ENCODE measurements at regions not wholly inside any gene's neighbourhood (a gene's known extent, or its start where the extent isn't known, plus 50 kb on each side); places are given as distances from the start of the nearest gene placed in this dataset.

- no peak overlapping the region for H3K27ac ChIP-seq (replicated peaks; ENCODE audit: low read length)
- no peak overlapping the region for H2BK120ac ChIP-seq (ENCODE audit: low read depth, low read length)
- H3K23ac ChIP-seq (ENCODE audit: low read depth, low read length, poor library complexity) = no peak overlapping the region
- no peaks in the 10 kb centered on the region for H3K9me3 ChIP-seq (replicated peaks in 1 of 2; ENCODE audit: control insufficient read depth in 2 of 2, insufficient read depth in 1 of 2, low read depth in 1 of 2, low read length in 2 of 2)
- H3K36me3 ChIP-seq (replicated peaks in 1 of 2; ENCODE audit: control insufficient read depth in 2 of 2, insufficient read depth in 2 of 2, low read length in 2 of 2) = no peaks in the 10 kb centered on the region
- H3K4me1 ChIP-seq (ENCODE audit: control insufficient read depth in 2 of 2, insufficient read depth in 1 of 2, low read depth in 1 of 2, low read length in 2 of 2) = no peaks in the 10 kb centered on the region
- no peak overlapping the region for H2AK5ac ChIP-seq (ENCODE audit: low read depth, low read length)
- peaks cover 0 to 2% (median 0%) of the 10 kb centered on the region in 3 experiments for H3K27me3 ChIP-seq (ENCODE audit: control insufficient read depth in 3 of 3, insufficient read depth in 3 of 3, low read depth in 1 of 3, low read length in 3 of 3)
- H3K4ac ChIP-seq (ENCODE audit: low read length) = no peak overlapping the region
- no peak overlapping the region for H3K9ac ChIP-seq (ENCODE audit: low read depth, low read length, poor library complexity)
- no peak overlapping the region for H2BK12ac ChIP-seq (ENCODE audit: low read length)
- H3K79me1 ChIP-seq (ENCODE audit: low read depth, low read length) = no peaks in the 10 kb centered on the region
- no peak overlapping the region for H3K4me3 ChIP-seq (ENCODE audit: low read length in 2 of 2)
- H2AFZ ChIP-seq (ENCODE audit: low read length) = no peak overlapping the region
- WGBS, 2 donors (ENCODE audit: extremely low coverage in 2 of 2, insufficient read length in 2 of 2, insufficient replicate concordance in 1 of 2) = no CpG with 5 or more reads among the region's 6 CpGs
- H2BK5ac ChIP-seq (ENCODE audit: low read length) = no peak overlapping the region
- no peak overlapping the region for H3K4me2 ChIP-seq (ENCODE audit: insufficient read depth, low read length, poor library complexity, severe bottlenecking)
- no peak overlapping the region for H4K8ac ChIP-seq (ENCODE audit: low read depth, low read length)
- no peak overlapping the region for H4K91ac ChIP-seq (ENCODE audit: low read depth, low read length, poor library complexity)
- no peak overlapping the region for H3K14ac ChIP-seq (ENCODE audit: low read length)
- no peak overlapping the region for H2BK15ac ChIP-seq (ENCODE audit: low read length)
- no peak overlapping the region for H3K18ac ChIP-seq (ENCODE audit: low read length)
- DNase-seq (ENCODE audit: low spot score) = no peak
Measured at GRCh38 chr10:118501171-118501570, 94.3 kb downstream of the PRLHR start.

- Histone ChIP-seq H3K4ac (ENCODE audit: low read length) (no peak overlapping the region), H3K27ac (replicated peaks; ENCODE audit: low read length) (no peak overlapping the region), H3K9ac (ENCODE audit: low read depth, low read length, poor library complexity) (no peak overlapping the region), H3K23ac (ENCODE audit: low read depth, low read length, poor library complexity) (no peak overlapping the region), H3K36me3 (replicated peaks in 1 of 2; ENCODE audit: control insufficient read depth in 2 of 2, insufficient read depth in 2 of 2, low read length in 2 of 2) (no peaks in the 10 kb centered on the region), H2BK15ac (ENCODE audit: low read length) (no peak overlapping the region), H3K18ac (ENCODE audit: low read length) (no peak overlapping the region), H2BK5ac (ENCODE audit: low read length) (no peak overlapping the region), H3K4me3 (ENCODE audit: low read length in 2 of 2) (no peak overlapping the region), H3K4me2 (ENCODE audit: insufficient read depth, low read length, poor library complexity, severe bottlenecking) (no peak overlapping the region), H2AK5ac (ENCODE audit: low read depth, low read length) (no peak overlapping the region), H3K9me3 (replicated peaks in 1 of 2; ENCODE audit: control insufficient read depth in 2 of 2, insufficient read depth in 1 of 2, low read depth in 1 of 2, low read length in 2 of 2) (no peaks in the 10 kb centered on the region), H3K4me1 (ENCODE audit: control insufficient read depth in 2 of 2, insufficient read depth in 1 of 2, low read depth in 1 of 2, low read length in 2 of 2) (no peaks in the 10 kb centered on the region), H4K8ac (ENCODE audit: low read depth, low read length) (no peak overlapping the region), H3K79me1 (ENCODE audit: low read depth, low read length) (no peaks in the 10 kb centered on the region), H2BK12ac (ENCODE audit: low read length) (no peak overlapping the region), H3K14ac (ENCODE audit: low read length) (no peak overlapping the region), H3K27me3 (ENCODE audit: control insufficient read depth in 3 of 3, insufficient read depth in 3 of 3, low read depth in 1 of 3, low read length in 3 of 3) (peaks cover 0 to 2% (median 0%) of the 10 kb centered on the region in 3 experiments), H2BK120ac (ENCODE audit: low read depth, low read length) (no peak overlapping the region), H2AFZ (ENCODE audit: low read length) (no peak overlapping the region), H4K91ac (ENCODE audit: low read depth, low read length, poor library complexity) (no peak overlapping the region)
- DNase-seq (ENCODE audit: low spot score) = no peak
- WGBS, 2 donors (ENCODE audit: extremely low coverage in 2 of 2, insufficient read length in 2 of 2, insufficient replicate concordance in 1 of 2) = no CpG with 5 or more reads among the region's 6 CpGs
Measured at GRCh38 chr10:118500477-118501104, 94.9 kb downstream of the PRLHR start.

GRCh38 chr10:118499186-118499585 is 96.3 kb downstream of the PRLHR start:
- Histone ChIP-seq H4K8ac (ENCODE audit: low read depth, low read length) (no peak overlapping the region), H2AK5ac (ENCODE audit: low read depth, low read length) (no peak overlapping the region), H3K23ac (ENCODE audit: low read depth, low read length, poor library complexity) (no peak overlapping the region), H2BK120ac (ENCODE audit: low read depth, low read length) (no peak overlapping the region), H3K4me2 (ENCODE audit: insufficient read depth, low read length, poor library complexity, severe bottlenecking) (no peak overlapping the region), H3K4ac (ENCODE audit: low read length) (no peak overlapping the region), H3K27ac (replicated peaks; ENCODE audit: low read length) (no peak overlapping the region), H3K9ac (ENCODE audit: low read depth, low read length, poor library complexity) (no peak overlapping the region), H3K18ac (ENCODE audit: low read length) (no peak overlapping the region), H3K14ac (ENCODE audit: low read length) (no peak overlapping the region), H2BK12ac (ENCODE audit: low read length) (no peak overlapping the region), H3K79me1 (ENCODE audit: low read depth, low read length) (no peaks in the 10 kb centered on the region), H3K4me1 (ENCODE audit: control insufficient read depth in 2 of 2, insufficient read depth in 1 of 2, low read depth in 1 of 2, low read length in 2 of 2) (no peaks in the 10 kb centered on the region), H3K4me3 (ENCODE audit: low read length in 2 of 2) (no peak overlapping the region), H2BK5ac (ENCODE audit: low read length) (no peak overlapping the region), H3K27me3 (ENCODE audit: control insufficient read depth in 3 of 3, insufficient read depth in 3 of 3, low read depth in 1 of 3, low read length in 3 of 3) (peaks cover 0 to 2% (median 0%) of the 10 kb centered on the region in 3 experiments), H2AFZ (ENCODE audit: low read length) (no peak overlapping the region), H3K9me3 (replicated peaks in 1 of 2; ENCODE audit: control insufficient read depth in 2 of 2, insufficient read depth in 1 of 2, low read depth in 1 of 2, low read length in 2 of 2) (no peaks in the 10 kb centered on the region), H2BK15ac (ENCODE audit: low read length) (no peak overlapping the region), H4K91ac (ENCODE audit: low read depth, low read length, poor library complexity) (no peak overlapping the region), H3K36me3 (replicated peaks in 1 of 2; ENCODE audit: control insufficient read depth in 2 of 2, insufficient read depth in 2 of 2, low read length in 2 of 2) (no peaks in the 10 kb centered on the region)
- no CpG with 5 or more reads among the region's 3 CpGs for WGBS, 2 donors (ENCODE audit: extremely low coverage in 2 of 2, insufficient read length in 2 of 2, insufficient replicate concordance in 1 of 2)
- no peak for DNase-seq (ENCODE audit: low spot score)

GRCh38 chr10:118498623-118499022 is 96.8 kb downstream of the PRLHR start:
- Histone ChIP-seq H3K14ac (ENCODE audit: low read length) (no peak overlapping the region), H2AFZ (ENCODE audit: low read length) (no peak overlapping the region), H2AK5ac (ENCODE audit: low read depth, low read length) (no peak overlapping the region), H3K27me3 (ENCODE audit: control insufficient read depth in 3 of 3, insufficient read depth in 3 of 3, low read depth in 1 of 3, low read length in 3 of 3) (peaks cover 0 to 2% (median 0%) of the 10 kb centered on the region in 3 experiments), H2BK5ac (ENCODE audit: low read length) (no peak overlapping the region), H3K79me1 (ENCODE audit: low read depth, low read length) (no peaks in the 10 kb centered on the region), H2BK120ac (ENCODE audit: low read depth, low read length) (no peak overlapping the region), H3K4ac (ENCODE audit: low read length) (no peak overlapping the region), H4K8ac (ENCODE audit: low read depth, low read length) (no peak overlapping the region), H2BK12ac (ENCODE audit: low read length) (no peak overlapping the region), H3K18ac (ENCODE audit: low read length) (no peak overlapping the region), H3K23ac (ENCODE audit: low read depth, low read length, poor library complexity) (no peak overlapping the region), H4K91ac (ENCODE audit: low read depth, low read length, poor library complexity) (no peak overlapping the region), H3K27ac (replicated peaks; ENCODE audit: low read length) (no peak overlapping the region), H3K9ac (ENCODE audit: low read depth, low read length, poor library complexity) (no peak overlapping the region), H3K36me3 (replicated peaks in 1 of 2; ENCODE audit: control insufficient read depth in 2 of 2, insufficient read depth in 2 of 2, low read length in 2 of 2) (no peaks in the 10 kb centered on the region), H3K9me3 (replicated peaks in 1 of 2; ENCODE audit: control insufficient read depth in 2 of 2, insufficient read depth in 1 of 2, low read depth in 1 of 2, low read length in 2 of 2) (no peaks in the 10 kb centered on the region), H3K4me2 (ENCODE audit: insufficient read depth, low read length, poor library complexity, severe bottlenecking) (no peak overlapping the region), H2BK15ac (ENCODE audit: low read length) (no peak overlapping the region), H3K4me1 (ENCODE audit: control insufficient read depth in 2 of 2, insufficient read depth in 1 of 2, low read depth in 1 of 2, low read length in 2 of 2) (no peaks in the 10 kb centered on the region), H3K4me3 (ENCODE audit: low read length in 2 of 2) (no peak overlapping the region)
- DNase-seq (ENCODE audit: low spot score) = no peak
- WGBS, 2 donors (ENCODE audit: extremely low coverage in 2 of 2, insufficient read length in 2 of 2, insufficient replicate concordance in 1 of 2) = no CpG with 5 or more reads among the region's 4 CpGs

Measured in neuronal stem cell (in vitro differentiated cells).